OCI-LY1 (cell line): ENCODE measurements at regions not wholly inside any gene's neighbourhood (a gene's known extent, or its start where the extent isn't known, plus 50 kb on each side); places are given as distances from the start of the nearest gene placed in this dataset.
"Not testable (repeated sequence)": the region's sequence is repeated elsewhere in the genome, so short reads cannot be mapped to it uniquely, and the experiment has no call there.

Experiments
- H2AFZ ChIP-seq: fragments of 200-600 bp; sonication (generic), shearing (Covaris generic); 2 replicates; pipeline ENCODE4 v1.6.0; 2014; ENCODE audit warnings: antibody characterized with exemption, mild to moderate bottlenecking, low read length
- H3F3A ChIP-seq: fragments of 200-600 bp; sonication (generic), shearing (Covaris generic); 2 replicates; pipeline ENCODE4 v1.6.0; 2014; ENCODE audit warnings: mild to moderate bottlenecking, antibody characterized with exemption, low read length, moderate library complexity; ENCODE audit not compliant: insufficient read depth
- H3K27ac ChIP-seq: fragments of 200-600 bp; sonication (generic); 2 replicates; pipeline ENCODE4 v1.5.1; 2014; ENCODE audit warnings: low read length, mixed run types, mild to moderate bottlenecking, low read depth; ENCODE audit not compliant: poor library complexity, severe bottlenecking
- H3K27me3 ChIP-seq: fragments of 200-600 bp; sonication (generic); 2 replicates; pipeline ENCODE4 v1.6.0; 2014; ENCODE audit warnings: antibody characterized with exemption, mild to moderate bottlenecking, low read length, moderate library complexity; ENCODE audit not compliant: insufficient read depth
- H3K36me3 ChIP-seq: fragments of 200-600 bp; sonication (generic); 2 replicates; pipeline ENCODE4 v1.6.1; 2014; ENCODE audit warnings: mild to moderate bottlenecking, antibody characterized with exemption, low read length, moderate library complexity, mixed read lengths; ENCODE audit not compliant: insufficient read depth
- H3K4me1 ChIP-seq: fragments of 200-600 bp; sonication (generic); 2 replicates; pipeline ENCODE4 v1.5.1; 2014; ENCODE audit warnings: mild to moderate bottlenecking, low read length, moderate library complexity; ENCODE audit not compliant: insufficient read depth, severe bottlenecking
- H3K4me2 ChIP-seq: fragments of 200-600 bp; sonication (generic), shearing (Covaris generic); 2 replicates; pipeline ENCODE4 v1.6.1; 2014; ENCODE audit warnings: low read length
- H3K4me3 ChIP-seq: fragments of 200-600 bp; sonication (generic); 2 replicates; pipeline ENCODE4 v1.5.1; 2014; ENCODE audit warnings: low read length, low read depth, mild to moderate bottlenecking, mixed read lengths; ENCODE audit not compliant: poor library complexity, severe bottlenecking
- H3K79me2 ChIP-seq: fragments of 200-600 bp; shearing (Covaris generic); 2 replicates; pipeline ENCODE4 v1.6.1; 2016; ENCODE audit warnings: mixed run types, low read length, mixed read lengths; ENCODE audit not compliant: insufficient read depth
- H3K9ac ChIP-seq: fragments of 200-600 bp; sonication (generic), shearing (Covaris generic); 2 replicates; pipeline ENCODE4 v1.6.1; 2014; ENCODE audit warnings: mild to moderate bottlenecking, low read length, mixed read lengths
- H3K9me2 ChIP-seq: fragments of 200-600 bp; sonication (generic), shearing (Covaris generic); 2 replicates; pipeline ENCODE4 v1.6.1; 2014; ENCODE audit warnings: low read depth, mild to moderate bottlenecking, low read length, mixed read lengths
- H3K9me3 ChIP-seq: fragments of 200-600 bp; shearing (Covaris generic); 2 replicates; pipeline ENCODE4 v1.6.1; 2014; ENCODE audit warnings: low read length, mixed read lengths
- H4K20me1 ChIP-seq: fragments of 200-600 bp; sonication (generic), shearing (Covaris generic); 2 replicates; pipeline ENCODE4 v1.6.0; 2016; ENCODE audit warnings: mild to moderate bottlenecking, low read length; ENCODE audit not compliant: insufficient read depth
- CTCF ChIP-seq: fragments of 200-600 bp; sonication (generic), shearing (Covaris generic); IDR thresholded peaks from 2 replicates; pipeline ENCODE4 v1.5.1; 2017; ENCODE audit warnings: mild to moderate bottlenecking, antibody characterized with exemption, low read length, moderate library complexity, mixed read lengths
- EZH2 ChIP-seq: fragments of 200-600 bp; sonication (generic), shearing (Covaris generic); IDR thresholded peaks from 2 replicates; pipeline ENCODE4 v1.8.0; 2017; ENCODE audit warnings: borderline replicate concordance, mixed run types, mild to moderate bottlenecking, antibody characterized with exemption, low read length, moderate library complexity, mixed read lengths

- Histone ChIP-seq H3K9me2 (no peaks in the 10 kb centered on the region), H3K36me3 (no peaks in the 10 kb centered on the region), H3K4me3 (no peak overlapping the region), H3K9me3 (no peaks in the 10 kb centered on the region), H3K79me2 (no peaks in the 10 kb centered on the region), H2AFZ (no peak overlapping the region), H3K4me2 (no peak overlapping the region), H3K4me1 (no peaks in the 10 kb centered on the region), H3K9ac (no peak overlapping the region), H3K27ac (no peak overlapping the region), H3K27me3 (no peaks in the 10 kb centered on the region), H3F3A (no peaks in the 10 kb centered on the region), H4K20me1 (no peaks in the 10 kb centered on the region)
- no peak for TF ChIP-seq EZH2
- no peak for TF ChIP-seq CTCF
Measured at GRCh38 chr3:176619833-176620232, 577.4 kb downstream of the TBL1XR1 start.

- Histone ChIP-seq H3K9me3 (no peaks in the 10 kb centered on the region), H3K4me3 (no peak overlapping the region), H3K9me2 (no peaks in the 10 kb centered on the region)
Measured at GRCh38 chr3:176615826-176616225, 581.5 kb downstream of the TBL1XR1 start.

GRCh38 chr3:176611703-176612102 lies 585.6 kb downstream of the TBL1XR1 start:
- no peak for TF ChIP-seq CTCF
- TF ChIP-seq EZH2 = no peak

More at GRCh38 chr3:176615826-176616225, 581.5 kb downstream of the TBL1XR1 start:
- Histone ChIP-seq H3K4me2 (no peak overlapping the region), H3K27ac (no peak overlapping the region), H3K79me2 (no peaks in the 10 kb centered on the region), H3K36me3 (no peaks in the 10 kb centered on the region), H4K20me1 (no peaks in the 10 kb centered on the region), H3K4me1 (no peaks in the 10 kb centered on the region), H3K9ac (no peak overlapping the region), H3F3A (no peaks in the 10 kb centered on the region), H2AFZ (no peak overlapping the region), H3K27me3 (no peaks in the 10 kb centered on the region)
- TF ChIP-seq EZH2 = no peak

GRCh38 chr3:176609361-176609760 lies 587.9 kb downstream of the TBL1XR1 start:
- Histone ChIP-seq H3K36me3 (no peaks in the 10 kb centered on the region), H3K9me2 (no peaks in the 10 kb centered on the region), H3K9ac (no peak overlapping the region), H3K9me3 (no peaks in the 10 kb centered on the region), H3F3A (no peaks in the 10 kb centered on the region), H3K79me2 (no peaks in the 10 kb centered on the region), H3K4me1 (no peaks in the 10 kb centered on the region), H3K27me3 (no peaks in the 10 kb centered on the region), H3K4me2 (no peak overlapping the region), H4K20me1 (no peaks in the 10 kb centered on the region), H3K27ac (no peak overlapping the region), H2AFZ (no peak overlapping the region), H3K4me3 (no peak overlapping the region)
- TF ChIP-seq CTCF = no peak
- TF ChIP-seq EZH2 = no peak

More at GRCh38 chr3:176611703-176612102, 585.6 kb downstream of the TBL1XR1 start:
- no peak overlapping the region for H3K4me2 ChIP-seq
- H3K9me2 ChIP-seq = no peaks in the 10 kb centered on the region
- no peaks in the 10 kb centered on the region for H3K27me3 ChIP-seq
- H4K20me1 ChIP-seq = no peaks in the 10 kb centered on the region
- no peaks in the 10 kb centered on the region for H3K4me1 ChIP-seq
- no peak overlapping the region for H3K4me3 ChIP-seq
- no peak overlapping the region for H2AFZ ChIP-seq
- no peaks in the 10 kb centered on the region for H3K9me3 ChIP-seq
- H3K27ac ChIP-seq = no peak overlapping the region
- H3K79me2 ChIP-seq = no peaks in the 10 kb centered on the region
- no peak overlapping the region for H3K9ac ChIP-seq
- no peaks in the 10 kb centered on the region for H3K36me3 ChIP-seq
- H3F3A ChIP-seq = no peaks in the 10 kb centered on the region

GRCh38 chr3:176605553-176605952 lies 591.7 kb downstream of the TBL1XR1 start:
- not testable (repeated sequence) for H3F3A ChIP-seq, H2AFZ ChIP-seq, H3K4me1 ChIP-seq, H3K27ac ChIP-seq, H3K4me3 ChIP-seq, H3K9me2 ChIP-seq, H4K20me1 ChIP-seq, H3K9ac ChIP-seq, H3K27me3 ChIP-seq, H3K36me3 ChIP-seq, H3K9me3 ChIP-seq, H3K79me2 ChIP-seq, H3K4me2 ChIP-seq
